ENCODE measurements at regions not wholly inside any gene's neighbourhood (a gene's known extent, or its start where the extent isn't known, plus 50 kb on each side); places are given as distances from the start of the nearest gene placed in this dataset.

DNA sequence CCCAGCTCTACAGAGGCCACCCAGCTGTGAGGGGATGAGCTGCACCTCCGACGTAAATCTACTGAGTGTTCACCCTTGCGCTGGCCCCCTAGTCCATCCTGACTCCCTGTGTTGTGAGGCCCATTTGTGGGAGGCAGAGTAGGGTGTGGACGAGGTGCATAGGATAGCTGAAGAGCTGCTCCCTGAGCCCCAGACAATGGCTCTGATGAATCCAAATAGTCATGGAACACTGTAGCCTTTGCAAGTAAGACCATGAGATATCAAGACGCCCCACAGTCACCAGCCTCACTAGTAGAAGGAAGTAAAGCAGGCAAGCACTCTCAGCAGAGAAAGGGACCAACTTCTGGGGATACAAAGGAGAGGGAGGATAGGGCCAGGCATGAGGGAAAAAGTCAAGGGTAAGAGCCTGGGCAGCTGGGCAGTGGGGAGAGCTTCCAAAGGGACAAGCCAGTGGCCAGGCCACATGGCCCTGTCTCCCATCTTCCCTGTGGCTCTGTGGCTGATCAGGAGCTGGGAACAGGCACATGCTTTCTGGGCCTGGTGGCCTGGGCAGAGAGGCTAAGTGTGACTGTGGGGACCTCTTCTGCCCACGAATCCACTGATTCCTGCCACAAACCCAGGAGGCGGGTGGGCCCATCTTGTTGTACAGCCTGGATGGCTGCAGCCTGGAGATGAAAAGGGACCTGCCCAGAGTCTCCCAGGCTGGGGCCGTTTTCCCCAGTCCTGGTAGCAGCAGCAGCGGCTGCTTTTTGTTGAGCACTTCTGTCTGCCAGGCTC lies 55.5 kb upstream of the EPS8L3 start:
- Histone ChIP-seq H3K4me1 (ENCODE audit: control insufficient read depth, insufficient read depth, low read length) (peaks cover 53% of the 10 kb centered on the region), H3K27ac (ENCODE audit: low read length) (no peak overlapping the region), H3K9me3 (replicated peaks; ENCODE audit: control insufficient read depth, low read depth, low read length) (peaks cover 6% of the 10 kb centered on the region), H3K4me3 (ENCODE audit: low read length) (no peak overlapping the region), H3K36me3 (ENCODE audit: control insufficient read depth, insufficient read depth, low read length) (no peaks in the 10 kb centered on the region), H3K27me3 (ENCODE audit: control insufficient read depth, insufficient read depth, low read length) (peaks cover 4% of the 10 kb centered on the region)
- DNase-seq, result no peak
- WGBS (ENCODE audit: insufficient coverage), result 80% methylated on average over 8 of the region's 9 CpGs

- no peak for DNase-seq
- Histone ChIP-seq H3K36me3 (ENCODE audit: control insufficient read depth, insufficient read depth, low read length) (no peaks in the 10 kb centered on the region), H3K4me1 (ENCODE audit: control insufficient read depth, insufficient read depth, low read length) (peaks cover 46% of the 10 kb centered on the region), H3K27me3 (ENCODE audit: control insufficient read depth, insufficient read depth, low read length) (peaks cover 4% of the 10 kb centered on the region), H3K4me3 (ENCODE audit: low read length) (no peak overlapping the region), H3K27ac (ENCODE audit: low read length) (no peak overlapping the region), H3K9me3 (replicated peaks; ENCODE audit: control insufficient read depth, low read depth, low read length) (peaks cover 6% of the 10 kb centered on the region)
- WGBS (ENCODE audit: insufficient coverage), result 44% methylated on average over 4 of the region's 6 CpGs
These were observed 54.7 kb upstream of the EPS8L3 start for GRCh38 chr1:109818271-109818987.

DNA sequence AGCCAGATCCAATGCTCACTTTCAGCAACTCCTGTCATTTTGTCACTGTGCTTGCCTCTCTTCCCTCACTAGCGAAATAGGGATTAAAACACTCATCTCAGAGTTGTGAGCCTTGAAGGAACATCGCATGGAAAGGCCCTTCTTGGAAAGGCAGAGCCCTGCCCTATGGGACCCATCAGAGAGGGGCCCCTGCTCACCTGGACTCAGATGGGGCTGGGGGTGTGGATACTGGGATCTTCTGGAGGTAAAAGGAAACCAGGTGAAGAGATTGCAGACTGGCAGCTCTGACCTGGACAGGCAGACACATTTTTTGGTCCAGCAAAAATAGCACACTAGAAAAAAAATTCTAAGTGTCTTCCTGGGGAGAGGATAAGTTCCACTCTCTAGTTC lies 54.2 kb upstream of the EPS8L3 start:
- Histone ChIP-seq H3K36me3 (ENCODE audit: control insufficient read depth, insufficient read depth, low read length) (no peaks in the 10 kb centered on the region), H3K4me3 (ENCODE audit: low read length) (no peak overlapping the region), H3K27ac (ENCODE audit: low read length) (no peak overlapping the region), H3K9me3 (replicated peaks; ENCODE audit: control insufficient read depth, low read depth, low read length) (peaks cover 6% of the 10 kb centered on the region), H3K27me3 (ENCODE audit: control insufficient read depth, insufficient read depth, low read length) (peaks cover 4% of the 10 kb centered on the region), H3K4me1 (ENCODE audit: control insufficient read depth, insufficient read depth, low read length) (peaks cover 41% of the 10 kb centered on the region)
- no peak for DNase-seq
- WGBS (ENCODE audit: insufficient coverage), result no CpG with 5 or more reads among the region's 2 CpGs

- 90% methylated on average over 1 of the region's 4 CpGs for WGBS (ENCODE audit: insufficient coverage)
- no peak for DNase-seq
- H3K27me3 ChIP-seq (ENCODE audit: control insufficient read depth, insufficient read depth, low read length), result peaks cover 5% of the 10 kb centered on the region
- H3K36me3 ChIP-seq (ENCODE audit: control insufficient read depth, insufficient read depth, low read length), result no peaks in the 10 kb centered on the region
- no peak overlapping the region for H3K27ac ChIP-seq (ENCODE audit: low read length)
- H3K4me1 ChIP-seq (ENCODE audit: control insufficient read depth, insufficient read depth, low read length), result peaks cover 32% of the 10 kb centered on the region
- H3K9me3 ChIP-seq (replicated peaks; ENCODE audit: control insufficient read depth, low read depth, low read length), result peaks cover 6% of the 10 kb centered on the region
- H3K4me3 ChIP-seq (ENCODE audit: low read length), result no peak overlapping the region
These were observed 53.3 kb upstream of the EPS8L3 start for GRCh38 chr1:109816975-109817535.

GRCh38 chr1:109816175-109816811 lies 52.6 kb upstream of the EPS8L3 start:
- peak; percentile 69 for DNase-seq
- no peak overlapping the region for H3K4me3 ChIP-seq (ENCODE audit: low read length)
- H3K9me3 ChIP-seq (replicated peaks; ENCODE audit: control insufficient read depth, low read depth, low read length), result peaks cover 6% of the 10 kb centered on the region
- no peaks in the 10 kb centered on the region for H3K36me3 ChIP-seq (ENCODE audit: control insufficient read depth, insufficient read depth, low read length)
- WGBS (ENCODE audit: insufficient coverage), result 80% methylated on average over 1 of the region's 4 CpGs
- no peak overlapping the region for H3K27ac ChIP-seq (ENCODE audit: low read length)
- H3K4me1 ChIP-seq (ENCODE audit: control insufficient read depth, insufficient read depth, low read length), result peaks cover 25% of the 10 kb centered on the region
- H3K27me3 ChIP-seq (ENCODE audit: control insufficient read depth, insufficient read depth, low read length), result peaks cover 7% of the 10 kb centered on the region

DNA sequence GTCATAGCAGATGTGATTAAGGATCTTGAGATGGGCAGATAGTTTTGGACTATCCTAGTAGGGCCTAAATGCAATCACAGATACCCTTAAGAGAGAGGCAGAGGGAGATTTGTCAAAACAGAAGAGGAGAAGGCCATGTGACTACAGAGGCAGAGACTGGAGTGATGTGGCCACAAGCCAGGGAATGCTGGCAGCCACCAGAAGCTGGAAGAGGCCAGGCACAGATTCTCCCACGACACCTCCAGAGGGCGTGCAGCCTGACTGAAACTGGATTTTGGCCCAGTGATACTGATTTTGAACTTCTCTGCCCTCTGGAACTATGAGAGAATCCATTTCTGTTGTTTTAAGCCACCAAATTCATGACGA lies 52.1 kb upstream of the EPS8L3 start:
- Histone ChIP-seq H3K9me3 (replicated peaks; ENCODE audit: control insufficient read depth, low read depth, low read length) (peaks cover 6% of the 10 kb centered on the region), H3K27ac (ENCODE audit: low read length) (no peak overlapping the region), H3K36me3 (ENCODE audit: control insufficient read depth, insufficient read depth, low read length) (no peaks in the 10 kb centered on the region), H3K4me1 (ENCODE audit: control insufficient read depth, insufficient read depth, low read length) (peaks cover 20% of the 10 kb centered on the region), H3K4me3 (ENCODE audit: low read length) (no peak overlapping the region), H3K27me3 (ENCODE audit: control insufficient read depth, insufficient read depth, low read length) (peaks cover 7% of the 10 kb centered on the region)
- 55% methylated on average over 3 of the region's 3 CpGs for WGBS (ENCODE audit: insufficient coverage)
- no peak for DNase-seq

- no peak for DNase-seq
- Histone ChIP-seq H3K4me3 (ENCODE audit: low read length) (no peak overlapping the region), H3K27me3 (ENCODE audit: control insufficient read depth, insufficient read depth, low read length) (peaks cover 7% of the 10 kb centered on the region), H3K36me3 (ENCODE audit: control insufficient read depth, insufficient read depth, low read length) (no peaks in the 10 kb centered on the region), H3K9me3 (replicated peaks; ENCODE audit: control insufficient read depth, low read depth, low read length) (peaks cover 6% of the 10 kb centered on the region), H3K27ac (ENCODE audit: low read length) (no peak overlapping the region), H3K4me1 (ENCODE audit: control insufficient read depth, insufficient read depth, low read length) (peaks cover 20% of the 10 kb centered on the region)
- 88% methylated on average over 1 of the region's 8 CpGs for WGBS (ENCODE audit: insufficient coverage)
These were observed 51.5 kb upstream of the EPS8L3 start for GRCh38 chr1:109814993-109815786.

GRCh38 chr1:109814223-109814622 lies 50.5 kb upstream of the EPS8L3 start:
- no CpG with 5 or more reads among the region's 5 CpGs for WGBS (ENCODE audit: insufficient coverage)
- DNase-seq, result no peak
- Histone ChIP-seq H3K9me3 (replicated peaks; ENCODE audit: control insufficient read depth, low read depth, low read length) (peaks cover 6% of the 10 kb centered on the region), H3K27me3 (ENCODE audit: control insufficient read depth, insufficient read depth, low read length) (peaks cover 4% of the 10 kb centered on the region), H3K4me1 (ENCODE audit: control insufficient read depth, insufficient read depth, low read length) (peaks cover 19% of the 10 kb centered on the region), H3K4me3 (ENCODE audit: low read length) (no peak overlapping the region), H3K27ac (ENCODE audit: low read length) (no peak overlapping the region), H3K36me3 (ENCODE audit: control insufficient read depth, insufficient read depth, low read length) (no peaks in the 10 kb centered on the region)
